Vagina (tissue), 2 donors: ENCODE measurements at regions not wholly inside any gene's neighbourhood (a gene's known extent, or its start where the extent isn't known, plus 50 kb on each side); places are given as distances from the start of the nearest gene placed in this dataset.

Source experiments
- CTCF ChIP-seq, 3 experiments: fragments of 450-650 bp in 2 of 3; fragments of 200-600 bp in 1 of 3; sonication (generic) in 1 of 3; IDR thresholded peaks; one replicate each; pipeline ENCODE4 v1.5.1; 2017 to 2019; ENCODE audit warnings: antibody characterized with exemption in 3 of 3, mild to moderate bottlenecking in 2 of 3, moderate library complexity in 2 of 3
- POLR2A ChIP-seq, 2 donors: fragments of 450-650 bp; IDR thresholded peaks; one replicate each; pipeline ENCODE4 v1.6.1; 2017; ENCODE audit warnings: antibody characterized with exemption in 2 of 2, mild to moderate bottlenecking in 2 of 2, moderate library complexity in 2 of 2

GRCh38 chr14:104302794-104303405, 164.5 kb downstream of the KIF26A start:
- no peak for TF ChIP-seq CTCF (IDR thresholded peaks at IDR 0.05)
- TF ChIP-seq POLR2A (IDR thresholded peaks at IDR 0.05), result no peak
